Suprapubic skin (tissue), 4 donors: ENCODE measurements at regions not wholly inside any gene's neighbourhood (a gene's known extent, or its start where the extent isn't known, plus 50 kb on each side); places are given as distances from the start of the nearest gene placed in this dataset.

Experiments
- EP300 ChIP-seq: sonication (generic); formaldehyde crosslinking; IDR thresholded peaks from one replicate; pipeline ENCODE4 v1.6.1; 2017; ENCODE audit warnings: antibody characterized with exemption
- POLR2A ChIP-seq, 2 donors: fragments of 450-650 bp; IDR thresholded peaks; one replicate each; pipeline ENCODE4 v1.6.1; 2017; ENCODE audit warnings: antibody characterized with exemption in 2 of 2, mild to moderate bottlenecking in 2 of 2, moderate library complexity in 2 of 2
- POLR2AphosphoS5 ChIP-seq, 3 donors: sonication (generic); formaldehyde crosslinking; IDR thresholded peaks; one replicate each; pipeline ENCODE4 v1.6.1; 2017; ENCODE audit warnings: antibody characterized with exemption in 3 of 3
- TF ChIP-seq, protein P1 (sequence below), 2 donors: fragments of 200-600 bp in 1 of 2; fragments of 450-650 bp in 1 of 2; sonication (generic) in 1 of 2; IDR thresholded peaks; one replicate each; pipeline ENCODE4 v1.5.1; 2016 to 2019; ENCODE audit warnings: antibody characterized with exemption in 2 of 2, mild to moderate bottlenecking in 1 of 2, moderate library complexity in 1 of 2

DNA sequence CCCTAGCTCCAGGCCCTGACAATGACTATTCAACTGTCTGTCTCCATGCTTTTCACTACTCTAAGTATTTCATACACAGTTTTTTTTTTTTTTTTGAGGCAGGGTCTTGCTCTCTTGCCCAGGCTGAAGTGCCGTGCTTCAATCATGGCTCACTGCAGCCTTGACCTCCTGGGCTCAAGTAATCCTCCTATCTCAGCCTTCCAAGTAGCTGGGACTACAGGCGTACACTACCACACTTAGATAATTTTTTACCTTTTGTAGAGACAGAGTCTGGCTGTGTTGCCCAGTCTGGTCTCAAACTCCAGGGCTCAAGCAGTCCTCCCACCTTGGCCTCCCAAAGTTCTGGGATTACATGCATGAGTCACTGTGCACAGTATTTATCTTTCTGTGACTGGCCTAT, 815.4 kb downstream of the DACH1 start:
- TF ChIP-seq POLR2A (IDR thresholded peaks at IDR 0.05), result no peak
- TF ChIP-seq, protein P1, sequence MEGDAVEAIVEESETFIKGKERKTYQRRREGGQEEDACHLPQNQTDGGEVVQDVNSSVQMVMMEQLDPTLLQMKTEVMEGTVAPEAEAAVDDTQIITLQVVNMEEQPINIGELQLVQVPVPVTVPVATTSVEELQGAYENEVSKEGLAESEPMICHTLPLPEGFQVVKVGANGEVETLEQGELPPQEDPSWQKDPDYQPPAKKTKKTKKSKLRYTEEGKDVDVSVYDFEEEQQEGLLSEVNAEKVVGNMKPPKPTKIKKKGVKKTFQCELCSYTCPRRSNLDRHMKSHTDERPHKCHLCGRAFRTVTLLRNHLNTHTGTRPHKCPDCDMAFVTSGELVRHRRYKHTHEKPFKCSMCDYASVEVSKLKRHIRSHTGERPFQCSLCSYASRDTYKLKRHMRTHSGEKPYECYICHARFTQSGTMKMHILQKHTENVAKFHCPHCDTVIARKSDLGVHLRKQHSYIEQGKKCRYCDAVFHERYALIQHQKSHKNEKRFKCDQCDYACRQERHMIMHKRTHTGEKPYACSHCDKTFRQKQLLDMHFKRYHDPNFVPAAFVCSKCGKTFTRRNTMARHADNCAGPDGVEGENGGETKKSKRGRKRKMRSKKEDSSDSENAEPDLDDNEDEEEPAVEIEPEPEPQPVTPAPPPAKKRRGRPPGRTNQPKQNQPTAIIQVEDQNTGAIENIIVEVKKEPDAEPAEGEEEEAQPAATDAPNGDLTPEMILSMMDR (IDR thresholded peaks at IDR 0.05), result no peak
- no peak for TF ChIP-seq POLR2AphosphoS5 (IDR thresholded peaks at IDR 0.05)
- TF ChIP-seq EP300, result no peak
